Neuronal stem cell (in vitro differentiated cells): ENCODE measurements at regions not wholly inside any gene's neighbourhood (a gene's known extent, or its start where the extent isn't known, plus 50 kb on each side); places are given as distances from the start of the nearest gene placed in this dataset.

Experiments
- DNase-seq: peaks from one replicate; pipeline ENCODE4 v3.0.0-alpha.2; 2013; ENCODE audit warnings: low spot score
- H2AFZ ChIP-seq: one replicate; pipeline ENCODE4 v1.6.1; 2013; ENCODE audit warnings: mild to moderate bottlenecking, low read length, inconsistent platforms
- H2AK5ac ChIP-seq: 2 replicates; pipeline ENCODE4 v1.6.1; 2013; ENCODE audit warnings: low read depth, mild to moderate bottlenecking, inconsistent platforms, low read length, moderate library complexity, mixed read lengths
- H2BK120ac ChIP-seq: 2 replicates; pipeline ENCODE4 v1.6.1; 2013; ENCODE audit warnings: low read depth, mild to moderate bottlenecking, inconsistent platforms, low read length, moderate library complexity, mixed read lengths
- H2BK12ac ChIP-seq: one replicate; pipeline ENCODE4 v1.6.1; 2013; ENCODE audit warnings: low read length, inconsistent platforms
- H2BK15ac ChIP-seq: 2 replicates; pipeline ENCODE4 v1.6.1; 2013; ENCODE audit warnings: mild to moderate bottlenecking, low read length, inconsistent platforms, mixed read lengths
- H2BK5ac ChIP-seq: one replicate; pipeline ENCODE4 v1.6.1; 2013; ENCODE audit warnings: inconsistent platforms, mild to moderate bottlenecking, low read length, moderate library complexity
- H3K14ac ChIP-seq: one replicate; pipeline ENCODE4 v1.6.1; 2013; ENCODE audit warnings: low read length, inconsistent platforms
- H3K18ac ChIP-seq: 2 replicates; pipeline ENCODE4 v1.6.1; 2013; ENCODE audit warnings: low read length, inconsistent platforms
- H3K23ac ChIP-seq: 2 replicates; pipeline ENCODE4 v1.6.1; 2013; ENCODE audit warnings: low read depth, mild to moderate bottlenecking, mixed read lengths, low read length, inconsistent platforms; ENCODE audit not compliant: poor library complexity
- H3K27ac ChIP-seq: replicated peaks from 3 replicates; pipeline ENCODE4 v1.5.1; 2013; ENCODE audit warnings: low read length, inconsistent platforms
- H3K27me3 ChIP-seq, 3 experiments: 2 replicates each; pipeline ENCODE4 v1.6.1; 2013; ENCODE audit warnings: low read length in 3 of 3, mild to moderate bottlenecking in 2 of 3, inconsistent platforms in 1 of 3, low read depth in 1 of 3, mixed read lengths in 1 of 3, moderate library complexity in 1 of 3; ENCODE audit not compliant: control insufficient read depth in 3 of 3, insufficient read depth in 3 of 3
- H3K36me3 ChIP-seq, 2 donors: replicated peaks in 1 of 2; 2 replicates each; pipeline ENCODE4 v1.6.1; 2013; ENCODE audit warnings: low read length in 2 of 2; ENCODE audit not compliant: control insufficient read depth in 2 of 2, insufficient read depth in 2 of 2
- H3K4ac ChIP-seq: 2 replicates; pipeline ENCODE4 v1.6.1; 2013; ENCODE audit warnings: inconsistent platforms, mild to moderate bottlenecking, low read length, moderate library complexity
- H3K4me1 ChIP-seq, 2 donors: 1 replicate in 1 of 2; 2 replicates in 1 of 2; pipeline ENCODE4 v1.6.1; 2013; ENCODE audit warnings: low read length in 2 of 2, low read depth in 1 of 2; ENCODE audit not compliant: control insufficient read depth in 2 of 2, insufficient read depth in 1 of 2
- H3K4me2 ChIP-seq: one replicate; pipeline ENCODE4 v1.6.1; 2013; ENCODE audit warnings: mild to moderate bottlenecking, low read length, inconsistent platforms; ENCODE audit not compliant: insufficient read depth, poor library complexity, severe bottlenecking
- H3K4me3 ChIP-seq, 2 donors: 2 replicates each; pipeline ENCODE4 v1.5.1; 2013; ENCODE audit warnings: low read length in 2 of 2, mild to moderate bottlenecking in 2 of 2, inconsistent platforms in 1 of 2, moderate library complexity in 1 of 2
- H3K79me1 ChIP-seq: one replicate; pipeline ENCODE4 v1.6.1; 2013; ENCODE audit warnings: low read depth, mild to moderate bottlenecking, inconsistent platforms, low read length, moderate library complexity
- H3K9ac ChIP-seq: one replicate; pipeline ENCODE4 v1.6.1; 2013; ENCODE audit warnings: mild to moderate bottlenecking, low read depth, low read length, inconsistent platforms; ENCODE audit not compliant: poor library complexity
- H3K9me3 ChIP-seq, 2 donors: replicated peaks in 1 of 2; 2 replicates each; pipeline versions ENCODE3 to v1.6.1; 2013; ENCODE audit warnings: low read length in 2 of 2, mild to moderate bottlenecking in 2 of 2, inconsistent platforms in 1 of 2, low read depth in 1 of 2, mixed read lengths in 1 of 2, moderate library complexity in 1 of 2; ENCODE audit not compliant: control insufficient read depth in 2 of 2, insufficient read depth in 1 of 2
- H4K8ac ChIP-seq: one replicate; pipeline ENCODE4 v1.6.1; 2013; ENCODE audit warnings: low read depth, mild to moderate bottlenecking, inconsistent platforms, low read length, moderate library complexity
- H4K91ac ChIP-seq: one replicate; pipeline ENCODE4 v1.6.1; 2013; ENCODE audit warnings: low read length, low read depth, mild to moderate bottlenecking, inconsistent platforms; ENCODE audit not compliant: poor library complexity
- WGBS, 2 donors: extraction: QIAGEN DNeasy Blood & Tissue Kit; methylation state at CpG; one replicate each; pipeline ENCODE4 v1.1.7; 2013; ENCODE audit warnings: missing lambda C conversion rate in 2 of 2, mixed read lengths in 1 of 2; ENCODE audit not compliant: insufficient read length in 2 of 2, insufficient replicate concordance in 1 of 2; ENCODE audit errors: extremely low coverage in 2 of 2; 5-methylcytosine and 5-hydroxymethylcytosine counted together

- Histone ChIP-seq H2BK5ac (no peak overlapping the region), H2AK5ac (no peak overlapping the region), H3K79me1 (no peaks in the 10 kb centered on the region), H3K9me3 (no peaks in the 10 kb centered on the region), H2BK120ac (no peak overlapping the region), H4K91ac (no peak overlapping the region), H3K4me3 (no peak overlapping the region), H3K4ac (no peak overlapping the region), H3K36me3 (no peaks in the 10 kb centered on the region), H3K18ac (no peak overlapping the region), H3K14ac (no peak overlapping the region), H3K23ac (no peak overlapping the region), H3K4me1 (no peaks in the 10 kb centered on the region), H2BK12ac (no peak overlapping the region), H3K4me2 (no peak overlapping the region), H3K27ac (no peak overlapping the region), H3K9ac (no peak overlapping the region), H2BK15ac (no peak overlapping the region), H4K8ac (no peak overlapping the region), H2AFZ (no peak overlapping the region), H3K27me3 (no peaks in the 10 kb centered on the region)
- no CpG with 5 or more reads among the region's 1 CpG for WGBS, 2 donors
- DNase-seq, result no peak
Measured at GRCh38 chr18:67608615-67609273, 92.2 kb upstream of the DSEL start.

GRCh38 chr18:67608191-67608590 is 91.7 kb upstream of the DSEL start:
- no peaks in the 10 kb centered on the region for H3K36me3 ChIP-seq
- H3K79me1 ChIP-seq, result no peaks in the 10 kb centered on the region
- H2BK120ac ChIP-seq, result no peak overlapping the region
- H3K4ac ChIP-seq, result no peak overlapping the region
- no peak overlapping the region for H2BK15ac ChIP-seq
- H4K8ac ChIP-seq, result no peak overlapping the region
- no peak overlapping the region for H2BK5ac ChIP-seq
- H4K91ac ChIP-seq, result no peak overlapping the region
- no peak overlapping the region for H3K14ac ChIP-seq
- DNase-seq, result no peak
- H2AK5ac ChIP-seq, result no peak overlapping the region
- H3K18ac ChIP-seq, result no peak overlapping the region
- no peak overlapping the region for H3K4me2 ChIP-seq
- H3K23ac ChIP-seq, result no peak overlapping the region
- H3K4me1 ChIP-seq, result no peaks in the 10 kb centered on the region
- no peak overlapping the region for H3K27ac ChIP-seq
- no peaks in the 10 kb centered on the region for H3K27me3 ChIP-seq
- H2AFZ ChIP-seq, result no peak overlapping the region
- H2BK12ac ChIP-seq, result no peak overlapping the region
- H3K4me3 ChIP-seq, result no peak overlapping the region
- H3K9me3 ChIP-seq, result no peaks in the 10 kb centered on the region
- no peak overlapping the region for H3K9ac ChIP-seq

GRCh38 chr18:67600181-67601180 is 84.0 kb upstream of the DSEL start:
- H3K14ac ChIP-seq, result no peak overlapping the region
- no peak overlapping the region for H3K4ac ChIP-seq
- no peak overlapping the region for H3K9ac ChIP-seq
- no CpG with 5 or more reads among the region's 7 CpGs for WGBS, 2 donors
- H3K4me2 ChIP-seq, result no peak overlapping the region
- peaks cover 0 to 2% of the 10 kb centered on the region in 2 donors for H3K9me3 ChIP-seq
- no peak overlapping the region for H2BK15ac ChIP-seq
- H3K23ac ChIP-seq, result no peak overlapping the region
- H2BK5ac ChIP-seq, result no peak overlapping the region
- no peak overlapping the region for H4K8ac ChIP-seq
- no peak overlapping the region for H2AFZ ChIP-seq
- no peaks in the 10 kb centered on the region for H3K79me1 ChIP-seq
- H2BK12ac ChIP-seq, result no peak overlapping the region
- no peaks in the 10 kb centered on the region for H3K27me3 ChIP-seq
- H3K36me3 ChIP-seq, result no peaks in the 10 kb centered on the region
- no peak overlapping the region for H3K18ac ChIP-seq
- no peak overlapping the region for H4K91ac ChIP-seq
- no peak overlapping the region for H2AK5ac ChIP-seq
- no peak overlapping the region for H3K4me3 ChIP-seq
- DNase-seq, result no peak
- peaks cover 0 to 7% of the 10 kb centered on the region in 2 donors for H3K4me1 ChIP-seq
- no peak overlapping the region for H3K27ac ChIP-seq
- no peak overlapping the region for H2BK120ac ChIP-seq

GRCh38 chr18:67599277-67599676 is 82.8 kb upstream of the DSEL start:
- H3K9ac ChIP-seq, result no peak overlapping the region
- H3K79me1 ChIP-seq, result no peaks in the 10 kb centered on the region
- peaks cover 0 to 7% of the 10 kb centered on the region in 2 donors for H3K4me1 ChIP-seq
- H3K4me2 ChIP-seq, result no peak overlapping the region
- WGBS, 2 donors, result no CpG with 5 or more reads among the region's 2 CpGs
- H2AK5ac ChIP-seq, result no peak overlapping the region
- no peak overlapping the region for H3K14ac ChIP-seq
- no peak overlapping the region for H4K8ac ChIP-seq
- H2AFZ ChIP-seq, result no peak overlapping the region
- H2BK120ac ChIP-seq, result no peak overlapping the region
- H3K27ac ChIP-seq, result no peak overlapping the region
- peaks cover 0 to 2% of the 10 kb centered on the region in 2 donors for H3K9me3 ChIP-seq
- no peak overlapping the region for H3K23ac ChIP-seq
- H2BK15ac ChIP-seq, result no peak overlapping the region
- DNase-seq, result no peak
- no peaks in the 10 kb centered on the region for H3K27me3 ChIP-seq
- no peaks in the 10 kb centered on the region for H3K36me3 ChIP-seq
- H4K91ac ChIP-seq, result no peak overlapping the region
- H3K4me3 ChIP-seq, result no peak overlapping the region
- H3K18ac ChIP-seq, result no peak overlapping the region
- H3K4ac ChIP-seq, result no peak overlapping the region
- H2BK5ac ChIP-seq, result no peak overlapping the region
- H2BK12ac ChIP-seq, result no peak overlapping the region
